ACHN (cell line): ENCODE measurements at regions not wholly inside any gene's neighbourhood (a gene's known extent, or its start where the extent isn't known, plus 50 kb on each side); places are given as distances from the start of the nearest gene placed in this dataset.

ENCODE experiments used
- DNase-seq: peaks from one replicate; pipeline ENCODE4 v3.0.0-alpha.2; 2015
- in situ Hi-C: cut with HindIII; loops from 2 replicates; pipeline ENCODE4 v1.10.0; 2017; ENCODE audit warnings: low sequenced_read_pairs, low pct_ligation_motif_present, low pct_unique_long_range_greater_than_20kb

DNA sequence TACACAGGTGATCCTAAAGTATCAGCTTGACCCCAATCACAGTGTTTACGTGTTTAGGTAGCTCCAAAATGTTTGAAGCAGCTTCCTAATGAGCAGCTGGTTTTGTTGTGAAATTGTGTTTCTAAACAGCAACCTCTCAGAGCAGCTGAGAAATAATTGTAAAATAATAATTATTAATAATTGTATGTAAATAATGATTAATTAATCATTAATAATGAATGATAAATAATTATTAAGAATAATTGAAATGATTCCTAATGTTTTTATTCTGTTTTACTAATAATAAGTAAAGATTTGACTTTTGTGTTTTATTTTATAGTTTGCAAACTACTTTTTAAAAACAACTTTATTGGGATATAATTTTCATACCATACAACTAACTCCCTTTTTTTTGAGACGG lies 182.2 kb downstream of the URB2 start:
- in situ Hi-C loops: no loop called here
- DNase-seq: no peak

DNA sequence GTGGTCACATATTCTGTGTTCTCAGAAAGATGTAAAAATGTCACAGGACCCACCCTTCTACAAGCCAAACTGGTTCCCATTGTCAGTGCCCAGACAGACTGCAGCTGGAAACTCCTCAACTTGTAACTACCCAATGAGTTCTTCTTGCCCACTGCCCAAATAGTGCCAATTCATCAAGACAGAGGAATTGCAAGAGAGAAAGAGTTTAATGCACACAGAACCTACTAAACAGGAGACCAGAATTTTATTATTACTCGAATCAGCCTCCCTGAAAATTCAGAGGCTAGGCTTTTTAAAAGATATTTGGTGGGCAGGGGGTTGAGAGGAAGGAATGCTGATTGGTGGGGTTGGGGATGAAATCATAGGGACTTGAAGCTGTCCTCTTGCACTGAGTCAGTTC lies 184.1 kb downstream of the URB2 start:
- in situ Hi-C loops: no loop called here
- DNase-seq: no peak

DNA sequence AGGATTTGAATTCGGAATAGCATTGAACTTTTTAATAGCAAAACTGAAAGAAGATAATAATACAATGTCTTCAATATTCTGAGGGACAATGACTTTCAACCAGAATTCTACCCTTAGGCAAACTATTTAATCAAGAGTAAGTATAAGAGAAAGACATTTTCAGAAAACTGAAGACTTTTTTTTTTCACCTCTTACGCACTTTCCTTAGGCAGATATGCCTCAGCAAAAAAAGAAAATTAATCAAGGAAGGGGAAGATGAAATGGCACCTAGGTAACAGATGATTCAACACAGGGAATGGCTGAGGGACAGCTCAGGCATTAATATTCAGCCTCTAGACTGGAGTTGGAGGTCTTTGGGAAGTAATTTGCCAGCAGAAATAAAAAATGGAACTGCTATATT lies 184.9 kb downstream of the URB2 start:
- in situ Hi-C loops: no loop called here
- DNase-seq: no peak

DNA sequence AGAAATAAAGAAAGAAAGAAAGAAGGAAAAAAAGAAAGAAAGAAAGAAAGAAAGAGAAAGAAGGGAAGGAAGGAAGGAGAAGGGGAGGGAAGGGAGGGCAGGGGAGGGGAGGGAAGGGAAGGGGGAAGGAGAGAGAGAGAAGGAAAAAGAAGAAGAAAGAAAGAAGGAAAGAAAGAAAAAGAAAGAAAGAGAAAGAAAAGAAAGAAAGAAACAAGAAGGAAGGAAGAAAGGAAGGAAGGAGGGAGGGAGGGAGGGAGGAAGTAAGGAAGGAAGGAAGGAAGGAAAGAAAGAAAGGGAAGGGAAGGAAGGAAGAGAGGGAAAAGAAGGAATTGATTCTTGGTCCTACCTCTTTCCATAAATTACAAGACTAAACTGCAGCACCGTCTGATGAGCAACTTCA lies 186.1 kb downstream of the URB2 start:
- DNase-seq: no peak
- in situ Hi-C loops: no loop called here

DNA sequence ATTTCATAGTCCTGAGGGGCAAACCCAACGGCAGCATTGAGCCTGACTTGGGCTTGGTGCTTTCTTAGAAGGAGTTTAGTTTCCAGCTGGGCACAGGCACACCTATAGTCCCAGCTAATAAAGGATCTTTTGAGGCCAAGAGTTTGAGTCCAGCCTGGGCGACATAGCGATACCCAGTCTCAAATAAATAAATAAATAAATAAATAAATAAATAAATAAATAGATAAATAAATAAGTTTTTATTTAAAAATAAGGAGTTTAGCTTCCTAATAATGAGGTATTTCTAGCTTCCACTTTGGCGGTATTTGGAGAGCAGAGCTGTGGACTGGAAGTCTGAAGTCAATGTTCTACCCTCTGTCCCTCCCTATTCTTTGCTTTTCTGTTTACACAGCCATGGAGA lies 186.6 kb downstream of the URB2 start:
- DNase-seq: no peak
- in situ Hi-C loops: no loop called here

DNA sequence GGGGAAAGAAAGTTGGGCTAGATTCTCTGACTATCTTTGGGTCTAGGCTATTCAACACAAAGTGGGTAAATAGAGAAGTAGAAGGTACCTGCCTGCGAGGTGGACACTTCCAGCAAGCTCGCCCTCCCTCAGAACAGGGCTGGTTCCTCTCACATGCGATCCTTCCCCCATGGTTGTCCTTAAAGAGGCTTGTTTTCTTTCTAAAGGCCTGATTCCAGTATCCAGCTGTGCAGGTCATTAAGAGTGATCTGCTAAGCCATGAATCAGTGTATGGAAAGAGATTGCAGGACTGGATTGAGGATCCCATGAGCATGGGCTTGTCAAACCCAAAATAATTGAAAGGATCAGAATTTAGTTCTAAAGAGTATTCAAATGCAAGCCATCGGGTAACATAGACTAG lies 189.0 kb downstream of the URB2 start:
- DNase-seq: no peak
- in situ Hi-C loops: no loop called here

DNA sequence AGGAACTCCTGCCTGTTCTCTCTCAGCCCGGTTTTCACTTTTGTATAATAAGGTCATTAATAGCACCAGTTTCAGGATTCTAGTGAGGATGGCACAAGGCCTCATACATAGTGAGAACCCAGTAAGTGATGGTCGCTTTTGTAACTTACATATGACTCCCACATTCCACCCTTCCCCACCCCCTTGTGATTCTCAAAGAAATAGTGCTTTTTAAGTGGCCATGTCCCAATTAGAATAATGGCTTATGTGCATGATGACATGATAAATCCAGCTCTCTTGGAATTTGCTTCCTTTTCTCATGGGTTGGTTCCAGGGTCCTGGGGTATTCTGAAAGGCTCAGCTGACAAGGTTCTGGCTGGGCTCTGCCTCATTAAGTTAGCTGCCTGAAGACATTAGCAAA lies 189.9 kb downstream of the URB2 start:
- in situ Hi-C loops: no loop called here
- DNase-seq: no peak

DNA sequence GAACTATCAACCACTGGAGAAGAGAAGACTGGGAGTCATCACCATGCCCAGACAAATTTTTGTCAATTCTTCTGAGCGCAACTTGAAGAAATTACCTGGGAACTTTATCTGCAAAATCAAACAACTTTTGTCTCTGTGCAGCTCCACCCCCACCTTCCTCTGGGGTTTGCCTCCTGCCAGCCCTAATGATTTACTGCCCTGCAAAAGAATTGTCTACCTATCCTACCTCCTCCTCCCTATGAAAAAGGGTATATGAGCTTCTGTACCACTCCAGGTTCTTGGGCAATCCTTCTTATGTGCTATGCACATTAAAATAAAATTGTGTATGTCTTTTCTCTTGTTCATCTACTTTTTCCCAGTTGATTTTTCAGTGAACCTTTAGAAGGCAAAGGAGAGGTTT lies 191.9 kb downstream of the URB2 start:
- DNase-seq: no peak
- in situ Hi-C loops: no loop called here

DNA sequence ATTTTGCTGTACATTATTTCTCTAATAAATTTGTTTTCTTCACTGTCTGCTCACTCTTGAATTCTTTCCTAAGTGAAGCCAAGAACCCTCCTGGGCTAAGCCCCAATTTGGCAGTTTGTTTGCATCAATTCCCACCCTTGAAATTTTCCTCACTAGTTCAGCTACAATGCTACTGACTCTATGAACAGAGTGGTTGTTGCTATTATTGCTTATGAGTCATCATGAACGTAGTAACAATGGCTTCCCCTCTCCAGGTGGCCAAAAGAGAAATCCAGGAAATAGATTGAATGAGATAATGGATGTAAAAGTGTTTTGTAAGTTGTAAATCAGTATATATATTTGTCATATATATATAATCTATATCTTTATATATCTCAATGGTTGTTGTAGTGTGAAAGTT lies 193.0 kb downstream of the URB2 start:
- in situ Hi-C loops: no loop called here
- DNase-seq: no peak

DNA sequence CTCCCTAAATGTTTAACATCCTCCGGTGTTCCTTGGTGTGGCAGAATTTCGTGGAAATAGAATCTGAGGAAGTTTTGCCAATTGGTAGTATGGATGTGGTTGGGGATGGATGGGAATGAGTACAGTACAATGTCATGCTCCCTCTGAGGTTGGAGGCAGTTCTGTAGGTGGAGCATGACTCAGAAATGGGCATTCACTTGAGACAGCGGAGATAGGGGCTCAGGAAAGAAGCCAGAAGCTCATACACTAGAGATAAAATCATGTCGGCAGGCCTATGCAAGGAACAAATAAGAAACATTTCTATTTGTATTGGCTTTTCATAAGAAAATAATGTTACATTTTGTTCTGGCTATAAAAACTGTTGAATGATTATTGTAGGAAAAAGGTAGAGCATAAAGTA lies 196.0 kb downstream of the URB2 start:
- in situ Hi-C loops: no loop called here
- DNase-seq: no peak

DNA sequence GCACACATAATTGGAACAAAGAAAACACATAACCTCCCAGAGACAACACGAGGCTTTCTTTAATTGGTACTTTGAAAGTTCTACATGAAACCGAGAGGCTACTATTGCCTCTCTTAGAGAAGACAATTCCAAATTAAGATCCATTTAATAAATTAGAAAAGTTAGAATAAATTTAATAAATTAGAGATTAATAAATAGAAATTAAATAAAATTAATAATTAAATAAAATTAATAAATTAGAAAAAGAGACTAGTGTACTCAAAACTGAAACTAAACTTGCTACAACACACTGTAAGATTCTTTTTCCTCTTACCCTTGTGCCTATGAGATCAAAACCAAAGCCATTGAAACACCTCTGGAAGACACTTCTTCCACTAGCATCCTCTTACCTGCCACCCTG lies 199.0 kb downstream of the URB2 start:
- in situ Hi-C loops: no loop called here
- no peak for DNase-seq

DNA sequence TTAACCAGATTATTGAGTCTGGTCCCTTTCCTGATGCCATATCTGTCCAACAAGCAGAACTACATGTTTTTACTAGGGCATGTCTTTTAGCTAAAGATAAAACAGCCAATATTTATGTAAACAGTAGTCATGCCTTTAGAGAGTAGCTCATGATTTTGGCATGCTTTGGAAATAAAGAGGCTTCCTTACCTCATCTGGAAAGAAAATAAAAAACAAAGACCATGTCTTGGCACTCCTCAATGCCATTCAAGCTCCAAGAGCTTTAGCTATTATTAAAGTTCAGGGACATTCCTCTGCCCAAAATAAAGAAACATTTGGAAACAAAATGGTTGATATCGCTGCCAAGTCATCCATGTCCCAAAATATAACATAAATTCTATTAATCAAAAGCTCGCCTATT lies 202.4 kb downstream of the URB2 start:
- in situ Hi-C loops: no loop called here
- DNase-seq: no peak

DNA sequence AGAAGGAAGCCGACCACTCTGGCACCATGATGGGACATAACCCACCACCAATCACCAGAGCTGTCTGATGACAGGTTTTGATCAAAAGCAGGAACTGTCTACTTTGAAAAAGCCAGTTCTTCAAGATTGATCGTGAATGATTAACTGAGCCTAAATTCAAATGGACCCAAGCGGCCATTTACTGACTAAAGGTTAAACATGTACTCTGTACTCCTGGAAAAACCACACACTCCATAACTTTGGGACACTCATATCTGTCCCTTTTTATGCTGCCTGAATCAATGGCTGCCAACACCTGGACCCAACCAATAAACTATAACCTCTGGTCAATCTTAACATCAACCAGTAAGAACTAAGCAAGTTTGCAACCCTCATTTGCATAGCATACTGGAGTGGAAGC lies 206.6 kb downstream of the URB2 start:
- no peak for DNase-seq
- in situ Hi-C loops: no loop called here

DNA sequence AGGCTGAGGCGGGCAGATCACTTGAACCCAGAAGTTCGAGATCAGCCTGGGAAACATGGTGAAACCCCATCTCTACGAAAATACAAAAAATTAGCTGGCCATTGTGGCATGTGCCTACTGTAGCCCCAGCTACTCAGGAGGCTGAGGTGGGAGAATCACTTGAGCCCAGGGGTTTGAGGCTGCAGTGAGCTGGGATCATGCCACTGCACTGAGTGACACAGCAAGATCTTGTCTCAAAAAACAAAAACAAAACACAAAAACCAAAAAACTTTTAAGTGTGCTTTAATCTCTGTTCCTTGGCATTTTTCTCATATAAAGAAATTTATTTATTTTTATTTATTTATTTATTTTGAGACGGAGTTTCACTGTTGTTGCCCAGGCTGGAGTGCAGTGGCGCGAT lies 208.2 kb downstream of the URB2 start:
- in situ Hi-C loops: no loop called here
- no peak for DNase-seq

DNA sequence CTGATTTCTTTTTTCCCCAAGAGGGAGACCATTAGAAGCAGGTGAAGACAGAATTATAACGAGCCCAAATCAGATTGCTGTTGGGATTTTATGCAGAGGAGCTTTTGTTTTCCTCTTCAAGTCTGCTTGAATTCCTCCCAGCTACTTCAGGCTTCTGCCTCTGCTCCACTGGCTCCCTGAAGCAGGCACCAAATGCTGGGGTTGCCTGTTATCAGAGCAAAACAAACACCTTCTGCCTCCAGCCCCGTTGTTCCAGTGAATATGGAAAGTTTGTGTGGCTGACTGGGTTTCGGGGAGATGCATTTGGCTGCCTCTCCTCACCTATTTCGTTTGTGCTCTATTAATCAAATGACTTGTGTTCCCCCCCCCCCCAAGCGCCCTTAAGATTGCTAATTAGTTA lies 209.2 kb downstream of the URB2 start:
- DNase-seq: no peak
- in situ Hi-C loops: no loop called here

DNA sequence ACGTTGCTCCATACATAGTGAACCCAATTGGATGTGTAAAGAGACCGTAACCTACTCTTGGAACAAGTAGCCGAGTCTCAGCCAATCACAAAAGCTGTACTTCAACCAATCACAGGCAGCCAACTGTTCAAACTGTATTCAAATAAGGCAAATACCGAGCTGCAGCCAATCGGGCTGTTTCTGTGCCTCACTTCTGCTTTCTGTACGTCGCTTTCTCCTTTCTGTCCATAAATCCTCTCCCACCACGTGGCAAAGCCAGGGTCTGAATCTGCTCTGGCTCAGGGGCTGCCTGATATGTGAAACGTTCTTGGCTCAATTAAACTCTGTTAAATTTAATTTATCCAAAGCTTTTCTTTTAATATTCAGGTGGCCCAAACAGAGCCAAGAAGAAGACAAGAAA lies 210.3 kb downstream of the URB2 start:
- no peak for DNase-seq
- in situ Hi-C loops: no loop called here

DNA sequence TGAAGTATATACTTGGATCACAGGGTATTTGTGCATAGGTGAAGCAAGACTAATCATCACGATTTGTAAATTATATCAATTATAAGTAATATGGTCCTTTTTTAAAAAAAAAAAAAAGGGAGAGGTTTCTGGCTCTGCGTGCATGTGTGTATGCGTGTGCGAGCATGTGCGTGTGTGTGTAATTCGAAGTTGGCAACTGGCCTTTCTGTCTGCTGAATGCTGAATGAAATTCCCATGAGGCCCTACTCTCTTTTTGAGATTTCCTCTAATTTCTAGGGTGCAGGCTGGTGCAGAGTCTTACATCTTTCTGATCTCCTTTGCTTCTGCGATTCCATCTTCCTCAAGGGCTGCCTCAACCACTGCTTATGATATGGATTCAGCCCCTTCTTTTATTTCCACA lies 212.2 kb downstream of the URB2 start:
- in situ Hi-C loops: no loop called here
- DNase-seq: no peak

DNA sequence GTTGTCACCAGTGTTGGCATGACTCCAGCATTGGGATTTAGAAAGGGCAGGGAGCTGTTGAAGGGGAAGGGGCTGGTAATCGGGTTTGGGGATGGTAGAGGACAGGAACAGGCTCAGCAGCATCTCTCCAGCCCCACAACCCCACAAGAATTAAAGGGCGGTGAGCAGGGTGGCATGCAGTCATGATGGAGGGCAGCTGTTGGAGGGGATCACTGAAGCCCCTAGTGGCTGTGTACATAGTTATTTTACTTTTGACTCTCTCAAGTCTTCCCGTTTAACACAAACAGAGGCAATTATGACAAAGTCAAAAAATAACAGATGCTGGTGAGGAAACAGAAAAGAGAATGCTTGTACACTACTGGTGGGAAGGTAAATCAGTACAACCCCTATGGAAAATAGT lies 213.8 kb downstream of the URB2 start:
- no peak for DNase-seq
- in situ Hi-C loops: no loop called here

DNA sequence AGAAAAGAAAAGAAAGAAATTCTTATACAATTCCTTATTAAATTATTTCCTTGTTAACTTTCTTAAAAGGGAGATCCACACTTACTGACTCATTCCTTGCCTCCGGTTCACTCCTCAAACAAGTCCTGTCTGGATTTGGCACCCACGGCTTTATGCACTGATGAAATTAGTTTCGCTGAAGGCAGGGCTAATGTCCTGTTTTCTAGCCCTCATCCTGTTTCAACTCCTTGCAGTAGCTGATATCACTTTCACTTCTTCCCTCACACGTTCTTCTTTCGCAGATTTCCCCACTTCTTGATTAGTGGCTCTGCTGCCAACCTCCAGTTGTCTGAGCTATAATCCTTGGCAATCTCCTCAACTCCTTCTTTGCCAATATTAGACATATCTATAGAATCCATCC lies 215.2 kb downstream of the URB2 start:
- in situ Hi-C loops: no loop called here
- no peak for DNase-seq

DNA sequence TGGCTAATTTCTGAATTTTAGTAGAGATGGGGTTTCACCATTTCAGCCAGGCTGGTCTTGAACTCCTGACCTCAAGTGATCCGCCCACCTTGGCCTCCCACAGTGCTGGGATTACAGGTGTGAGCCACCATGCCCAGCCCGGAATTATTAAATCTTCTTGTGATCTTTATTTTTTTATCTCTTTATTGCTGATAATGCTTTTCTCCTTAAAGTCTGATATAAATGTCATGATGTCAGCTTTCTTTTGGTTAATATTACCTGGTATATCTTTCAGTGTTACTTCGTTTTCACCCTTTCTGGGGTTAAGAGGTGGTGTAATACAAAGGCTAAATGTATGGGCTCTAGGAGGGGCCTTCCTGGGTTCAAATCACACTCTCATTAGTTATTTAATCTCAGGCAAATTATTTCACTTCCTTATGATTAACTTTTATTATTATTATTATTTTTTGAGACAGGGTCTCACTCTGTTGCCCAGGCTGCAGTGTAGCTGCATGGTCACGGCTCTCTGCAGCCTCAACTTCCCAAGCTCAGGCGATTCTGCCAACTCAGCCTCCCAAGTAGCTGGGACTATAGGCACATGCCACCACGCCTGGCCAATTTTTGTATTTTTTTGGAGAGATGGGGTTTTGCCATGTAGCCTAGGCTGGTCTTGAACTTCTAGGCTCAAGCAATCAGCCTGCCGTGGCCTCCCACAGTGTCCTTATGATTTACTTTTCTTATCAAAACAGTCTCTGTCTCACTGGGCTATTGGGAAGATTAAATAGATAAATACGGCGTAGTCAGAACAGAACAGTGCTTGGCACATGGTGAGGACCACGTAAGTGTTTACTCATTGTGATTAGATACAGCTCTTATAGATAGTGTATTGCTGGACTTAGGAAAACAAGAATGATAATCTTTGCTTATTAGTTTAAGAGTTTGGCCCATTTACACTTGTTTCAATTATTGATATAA lies 216.5 kb downstream of the URB2 start:
- in situ Hi-C loops: no loop called here
- no peak for DNase-seq
